ENCODE measurements at regions not wholly inside any gene's neighbourhood (a gene's known extent, or its start where the extent isn't known, plus 50 kb on each side); places are given as distances from the start of the nearest gene placed in this dataset.
"Not testable (repeated sequence)": the region's sequence is repeated elsewhere in the genome, so short reads cannot be mapped to it uniquely, and the experiment has no call there.

DNA sequence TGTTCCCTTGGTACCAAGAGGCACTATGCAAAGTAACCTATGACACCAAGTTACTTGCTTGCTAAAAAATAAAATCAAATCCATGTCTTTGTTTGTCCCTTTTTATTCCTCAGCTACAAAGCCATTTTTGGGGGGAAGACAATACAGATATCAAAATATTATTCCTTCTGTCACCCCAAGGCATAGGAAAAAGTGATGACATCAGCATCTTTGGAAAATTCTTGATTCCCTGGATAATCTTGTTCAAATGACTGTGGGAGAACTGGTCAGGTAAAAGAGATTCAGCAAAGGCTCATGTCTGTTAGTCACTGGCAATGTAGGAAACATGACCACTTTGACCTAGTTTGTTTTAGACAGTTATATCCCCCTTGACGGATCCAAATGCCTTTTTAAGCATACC lies 373.1 kb downstream of the MAT2B start:
- no peak for DNase-seq (ENCODE audit: low read depth in 2 of 2)

DNA sequence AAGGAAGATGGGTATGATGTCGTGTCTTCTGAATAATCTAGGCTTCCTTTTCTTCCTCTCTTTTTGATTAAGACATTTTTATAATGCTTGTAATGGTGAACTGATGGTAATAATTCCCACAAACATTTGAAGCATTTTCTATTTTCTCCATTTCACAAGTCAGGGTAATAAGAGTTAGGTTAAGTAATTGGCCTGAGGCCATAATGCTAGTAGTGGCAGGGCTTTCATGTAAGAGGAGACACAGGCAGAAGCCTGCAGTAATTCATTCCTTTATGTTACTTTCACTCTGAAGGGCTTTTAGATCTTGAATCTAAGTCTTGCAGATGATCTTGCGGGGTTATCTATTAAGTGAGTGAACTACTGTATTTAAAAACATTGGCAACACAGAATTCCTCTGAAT lies 374.9 kb downstream of the MAT2B start:
- DNase-seq (ENCODE audit: low read depth in 2 of 2), result no peak

- DNase-seq (ENCODE audit: low read depth in 2 of 2), result no peak
Measured at GRCh38 chr5:163885117-163885516, 379.7 kb downstream of the MAT2B start.

GRCh38 chr5:163887854-163888253 lies 382.4 kb downstream of the MAT2B start:
- DNase-seq (ENCODE audit: low read depth in 2 of 2), result no peak

DNA sequence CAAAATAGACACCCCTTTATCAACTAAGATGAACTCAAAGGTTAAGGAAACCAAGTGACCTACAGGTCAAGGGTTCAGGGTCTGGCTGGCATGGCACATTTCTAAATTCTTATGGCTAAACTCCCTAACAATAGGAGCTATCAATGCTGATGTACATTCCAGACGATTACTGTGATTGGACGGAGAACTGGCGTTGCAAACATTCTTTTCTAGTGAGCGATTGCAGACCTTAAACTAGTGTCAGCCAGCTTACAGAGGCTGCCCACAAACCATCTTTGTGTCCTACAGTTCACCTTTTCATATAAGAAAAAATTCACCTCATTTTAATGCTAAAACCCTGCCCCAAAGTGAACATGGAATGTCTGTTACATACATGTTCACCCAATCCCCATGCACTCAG lies 382.9 kb downstream of the MAT2B start:
- no peak for DNase-seq (ENCODE audit: low read depth in 2 of 2)

DNA sequence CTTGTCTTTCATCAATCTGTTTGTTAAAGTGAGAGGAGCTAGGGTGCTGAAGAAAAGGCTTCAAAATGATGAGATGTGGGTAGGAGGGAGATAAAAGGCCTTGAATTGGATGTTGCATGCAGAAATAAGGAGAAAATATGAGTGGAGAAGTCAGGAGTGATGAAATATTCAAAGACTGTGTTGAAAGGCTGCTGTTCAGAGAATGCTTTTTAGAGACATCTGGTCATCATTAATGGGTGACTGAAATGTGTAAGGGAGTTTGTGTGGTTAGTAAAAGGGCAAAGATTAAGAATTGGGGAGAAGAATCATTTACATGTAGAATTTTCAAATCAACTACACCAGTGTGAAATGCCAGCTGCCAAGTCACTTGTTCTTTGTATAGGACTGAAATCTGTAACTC lies 383.9 kb downstream of the MAT2B start:
- DNase-seq (ENCODE audit: low read depth in 2 of 2), result no peak

DNA sequence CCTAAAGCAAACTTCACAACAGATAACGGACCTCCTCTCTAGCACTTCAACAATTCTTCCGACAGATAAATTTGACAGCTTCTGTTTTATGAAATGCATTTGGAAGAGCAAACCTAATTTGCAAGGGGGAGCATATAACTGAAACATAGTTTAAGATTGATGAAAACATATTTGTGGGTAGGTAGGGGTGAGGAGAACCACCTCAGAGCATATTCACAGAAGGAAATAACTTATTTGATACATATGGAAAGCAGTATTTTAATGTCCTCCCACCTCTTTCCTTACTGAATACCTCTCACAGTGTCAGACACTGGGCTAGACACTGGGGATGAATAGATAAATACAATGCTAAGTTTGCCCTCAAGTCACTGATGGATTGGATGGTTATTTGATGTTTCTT lies 384.8 kb downstream of the MAT2B start:
- DNase-seq (ENCODE audit: low read depth in 2 of 2), result no peak

- DNase-seq (ENCODE audit: low read depth in 2 of 2), result no peak
Measured at GRCh38 chr5:163893281-163893680, 387.9 kb downstream of the MAT2B start.

GRCh38 chr5:163894645-163895044 lies 389.2 kb downstream of the MAT2B start:
- DNase-seq (ENCODE audit: low read depth in 2 of 2), result no peak

- no peak for DNase-seq (ENCODE audit: low read depth in 2 of 2)
Measured at GRCh38 chr5:163898873-163899272, 393.5 kb downstream of the MAT2B start.

- not testable (repeated sequence) for DNase-seq (ENCODE audit: low read depth in 2 of 2)
Measured at GRCh38 chr5:163907783-163908182, 402.4 kb downstream of the MAT2B start.

- no peak for DNase-seq (ENCODE audit: low read depth in 2 of 2)
Measured at GRCh38 chr5:163908253-163908652, 402.8 kb downstream of the MAT2B start.

DNA sequence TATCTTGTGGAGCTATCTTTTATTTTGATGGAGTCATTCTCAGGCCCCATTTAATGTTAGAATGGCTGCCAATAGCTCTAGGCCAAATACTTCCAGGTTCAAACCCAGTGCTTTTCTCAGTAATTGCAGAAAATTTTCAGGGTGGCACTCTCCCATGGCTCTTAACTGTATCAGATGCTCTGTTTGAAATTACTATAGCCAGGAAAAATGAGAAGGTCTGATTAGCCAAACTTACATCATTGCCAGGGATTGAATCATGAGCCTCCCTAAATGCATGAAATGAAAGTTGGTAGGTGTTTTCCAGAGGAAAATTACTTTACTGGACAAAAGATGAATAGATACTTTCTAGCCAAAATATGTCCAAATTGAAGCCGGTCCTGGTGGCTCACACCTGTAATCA lies 404.8 kb downstream of the MAT2B start:
- DNase-seq (ENCODE audit: low read depth in 2 of 2), result no peak

DNA sequence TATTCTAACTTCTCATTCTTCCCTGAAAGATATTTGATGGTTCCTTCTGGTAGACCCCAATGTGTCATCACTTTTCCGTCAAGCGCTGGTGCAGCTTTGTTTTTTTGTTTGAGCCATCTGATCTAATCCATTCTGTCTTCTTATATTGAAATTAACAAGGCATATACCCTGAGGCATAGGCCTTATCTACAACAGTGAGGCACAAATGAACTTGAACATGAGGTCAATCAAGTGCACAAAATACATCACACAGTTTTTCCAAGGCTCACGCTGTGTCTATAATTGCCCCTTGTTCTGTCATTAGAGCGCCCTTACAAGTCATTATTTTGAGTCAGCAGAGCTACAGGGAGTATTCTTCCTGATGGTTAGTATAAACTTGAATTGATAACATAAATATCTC lies 406.6 kb downstream of the MAT2B start:
- DNase-seq (ENCODE audit: low read depth in 2 of 2), result no peak

DNA sequence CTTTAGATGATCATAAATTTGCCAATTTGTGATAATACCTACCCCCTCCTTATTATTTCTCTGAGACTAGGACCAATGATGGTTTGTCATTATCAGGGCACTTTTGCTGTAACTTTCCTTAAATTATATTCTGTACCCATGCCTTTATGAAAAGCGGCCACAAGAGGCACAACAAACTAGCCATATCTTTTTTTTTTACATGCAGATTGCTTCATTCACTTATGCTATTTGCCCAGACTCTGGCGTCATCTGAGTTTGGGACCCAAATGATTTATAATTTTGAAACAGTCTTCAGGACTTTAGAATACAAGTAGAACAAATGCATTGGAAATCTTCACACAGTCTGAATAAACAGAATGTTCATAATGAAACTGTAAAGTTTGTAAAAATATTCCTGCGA lies 408.1 kb downstream of the MAT2B start:
- DNase-seq (ENCODE audit: low read depth in 2 of 2), result no peak

DNA sequence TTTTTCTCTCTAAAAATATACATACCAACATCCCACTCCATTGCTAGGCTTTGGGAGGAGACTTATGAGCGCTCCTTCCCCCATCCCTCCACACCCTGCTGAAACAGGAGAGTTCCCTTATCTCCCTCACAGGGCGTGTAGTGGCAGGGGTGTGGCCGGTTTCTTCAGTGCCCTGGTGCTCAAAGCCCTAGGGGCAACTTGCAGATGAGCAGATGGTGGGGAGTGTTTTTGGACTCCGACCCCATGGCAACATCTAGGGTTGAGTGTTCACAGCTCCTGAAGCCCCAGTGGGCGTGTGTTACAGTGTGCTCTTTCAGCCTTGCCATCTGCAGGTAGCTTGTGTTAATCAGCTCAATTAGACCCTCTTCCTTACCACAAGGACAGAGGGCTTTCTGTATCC lies 409.5 kb downstream of the MAT2B start:
- DNase-seq (ENCODE audit: low read depth in 2 of 2), result no peak

GRCh38 chr5:163915481-163915961 lies 410.1 kb downstream of the MAT2B start:
- no peak for DNase-seq (ENCODE audit: low read depth in 2 of 2)

GRCh38 chr5:163916376-163916775 lies 411.0 kb downstream of the MAT2B start:
- DNase-seq (ENCODE audit: low read depth in 2 of 2), result no peak

GRCh38 chr5:163916861-163917260 lies 411.4 kb downstream of the MAT2B start:
- no peak for DNase-seq (ENCODE audit: low read depth in 2 of 2)

- no peak for DNase-seq (ENCODE audit: low read depth in 2 of 2)
Measured at GRCh38 chr5:163917747-163918146, 412.3 kb downstream of the MAT2B start.

DNA sequence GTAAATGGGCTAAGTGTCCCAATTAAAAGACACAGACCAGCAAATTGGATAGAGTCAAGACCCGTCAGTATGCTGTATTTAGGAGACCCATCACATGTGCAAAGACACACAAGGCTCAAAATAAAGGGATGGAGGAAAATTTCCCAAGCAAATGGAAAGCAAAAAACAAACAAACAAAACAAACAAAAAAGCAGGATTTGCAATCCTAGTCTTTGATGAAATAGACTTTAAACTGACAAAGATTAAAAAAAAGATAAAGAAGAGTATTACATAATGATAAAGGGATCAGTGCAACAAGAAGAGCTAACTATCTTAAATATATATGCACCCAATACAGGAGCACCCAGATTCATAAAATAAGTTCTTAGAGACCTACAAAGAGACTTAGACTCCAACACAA lies 429.6 kb downstream of the MAT2B start:
- not testable (repeated sequence) for DNase-seq (ENCODE audit: low read depth in 2 of 2)

DNA sequence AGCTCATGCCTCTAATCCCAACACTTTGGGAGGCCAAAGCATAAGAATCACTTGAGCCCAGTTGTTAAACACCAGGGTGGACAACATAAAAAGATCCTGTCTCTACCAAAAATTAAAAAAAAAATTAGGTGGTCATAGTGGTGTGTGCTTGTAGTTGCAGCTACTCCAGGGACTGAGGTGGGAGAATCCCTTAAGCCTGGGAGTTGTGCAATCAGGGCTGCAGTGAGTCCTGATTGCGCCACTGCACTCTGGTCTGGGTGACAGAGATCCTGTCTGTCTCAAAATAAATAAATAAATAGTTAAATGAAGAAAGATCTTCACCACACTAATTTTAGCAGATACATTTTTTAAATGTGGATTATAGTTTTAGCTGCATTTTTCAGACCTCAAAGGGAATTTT lies 433.2 kb downstream of the MAT2B start:
- no peak for DNase-seq (ENCODE audit: low read depth in 2 of 2)

- no peak for DNase-seq (ENCODE audit: low read depth in 2 of 2)
Measured at GRCh38 chr5:163941079-163941478, 435.7 kb downstream of the MAT2B start.

GRCh38 chr5:163943546-163943945 lies 438.1 kb downstream of the MAT2B start:
- no peak for DNase-seq (ENCODE audit: low read depth in 2 of 2)

- DNase-seq (ENCODE audit: low read depth in 2 of 2), result no peak
Measured at GRCh38 chr5:163944738-163945137, 439.3 kb downstream of the MAT2B start.
